GM12891 (cell line): ENCODE measurements at regions not wholly inside any gene's neighbourhood (a gene's known extent, or its start where the extent isn't known, plus 50 kb on each side); places are given as distances from the start of the nearest gene placed in this dataset.
"Not testable (repeated sequence)": the region's sequence is repeated elsewhere in the genome, so short reads cannot be mapped to it uniquely, and the experiment has no call there.

ENCODE experiments used
- POLR2A ChIP-seq: IDR thresholded peaks from 2 replicates; pipeline ENCODE4 v1.6.1; 2011; ENCODE audit warnings: low read depth, low read length, control low read depth
- POLR2AphosphoS5 ChIP-seq: IDR thresholded peaks from 2 replicates; pipeline ENCODE4 v1.6.1; 2011; ENCODE audit warnings: low read depth, low read length, control low read depth
- TAF1 ChIP-seq: IDR thresholded peaks from 2 replicates; pipeline ENCODE4 v1.6.1; 2011; ENCODE audit warnings: low read depth, low read length, control low read depth

GRCh38 chr14:27672811-27673737 lies 1075.2 kb upstream of the NOVA1 start:
- not testable (repeated sequence) for TF ChIP-seq POLR2A, POLR2AphosphoS5, TAF1
